Daoy (cell line): ENCODE measurements at regions not wholly inside any gene's neighbourhood (a gene's known extent, or its start where the extent isn't known, plus 50 kb on each side); places are given as distances from the start of the nearest gene placed in this dataset.
"Not testable (repeated sequence)": the region's sequence is repeated elsewhere in the genome, so short reads cannot be mapped to it uniquely, and the experiment has no call there.

ENCODE experiments used
- DNase-seq: peaks from one replicate; pipeline ENCODE4 v3.0.0-alpha.2; 2015; ENCODE audit warnings: low read depth

DNA sequence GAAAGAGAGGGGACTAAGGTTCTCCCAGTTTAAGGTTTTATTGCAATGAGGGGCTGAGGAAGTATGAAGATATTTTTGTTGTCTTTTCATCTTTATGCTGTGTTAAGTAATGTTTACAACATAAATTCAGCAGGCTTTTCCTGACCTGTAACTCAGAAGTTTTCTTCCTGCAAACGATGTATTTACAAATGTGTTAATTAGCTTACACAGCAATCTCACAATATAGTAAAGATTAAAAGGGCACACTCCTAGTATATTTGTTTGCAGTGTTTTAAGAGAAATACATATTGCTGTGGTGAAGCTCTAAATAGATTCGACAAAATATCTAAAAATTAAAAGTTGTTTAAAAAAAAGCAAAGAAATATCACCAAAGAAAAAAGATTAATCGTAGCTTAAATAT, 55.7 kb downstream of the OR11H12 start:
- no peak for DNase-seq

DNA sequence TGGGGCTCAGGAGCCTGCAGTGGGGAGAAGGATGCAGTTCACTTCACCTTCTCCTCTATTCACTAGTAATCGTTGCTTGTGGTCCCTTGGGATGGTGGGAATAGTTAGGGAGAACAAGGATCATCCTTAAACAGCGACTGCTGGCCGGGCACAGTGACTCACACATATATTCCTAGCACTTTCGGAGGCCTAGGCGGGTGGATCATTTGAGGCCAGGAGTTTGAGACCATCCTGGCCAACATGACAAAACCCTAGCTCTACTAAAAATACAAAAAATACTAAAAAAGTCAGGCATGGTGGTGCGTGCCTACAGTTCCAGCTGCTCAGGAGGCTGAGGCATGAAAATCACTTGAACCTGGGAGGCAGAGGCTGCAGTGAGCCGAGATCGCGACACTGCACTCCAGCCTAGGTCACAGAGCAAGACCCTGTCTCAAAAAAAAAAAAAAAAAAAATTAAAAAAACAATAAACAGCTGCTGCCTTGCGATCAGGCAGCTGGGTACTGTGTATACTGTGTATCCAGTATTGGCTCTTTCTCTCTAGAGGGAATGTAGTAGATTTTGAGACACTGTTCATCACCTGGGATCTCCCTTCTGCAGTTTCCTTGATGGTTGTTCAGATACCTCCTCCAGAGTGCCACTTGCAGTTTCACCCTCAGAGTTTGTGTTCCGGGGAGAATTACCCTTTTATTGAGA, 59.1 kb downstream of the OR11H12 start:
- not testable (repeated sequence) for DNase-seq

DNA sequence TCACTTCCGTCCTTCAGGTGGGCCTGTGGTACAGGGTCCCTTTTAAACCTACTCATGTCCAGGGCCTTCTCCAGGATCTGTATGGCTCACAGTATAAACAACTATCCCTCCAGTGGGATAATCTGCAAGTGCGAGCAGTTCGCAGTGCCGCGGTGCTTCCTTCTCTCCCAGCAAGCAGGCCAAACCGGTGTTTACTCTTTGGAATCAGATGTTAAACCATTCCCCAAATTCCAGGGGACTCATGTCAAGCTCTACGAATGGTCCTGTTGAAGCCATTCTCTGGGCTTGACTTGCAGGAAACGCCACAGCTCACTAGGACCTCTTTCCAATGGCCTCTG, 59.6 kb downstream of the OR11H12 start:
- no peak for DNase-seq

DNA sequence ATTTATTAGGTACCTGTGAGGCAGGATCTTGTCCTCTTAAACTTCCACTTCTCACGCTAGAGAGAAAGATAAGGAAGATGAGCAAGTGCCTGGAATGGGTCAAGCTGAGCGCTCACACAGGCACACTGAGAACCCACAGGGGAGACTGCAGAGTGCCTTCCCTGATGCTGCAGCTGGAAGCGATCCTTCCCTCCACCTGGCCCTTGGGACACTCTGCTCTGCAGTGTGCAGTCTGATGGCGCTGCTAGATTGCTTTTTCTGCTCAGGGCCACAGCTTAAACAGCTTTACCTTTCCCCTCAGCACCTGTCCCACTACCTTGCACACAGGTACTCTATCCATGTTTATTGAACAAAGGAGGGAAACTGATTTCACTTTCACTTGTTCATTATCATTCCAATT, 66.9 kb downstream of the OR11H12 start:
- not testable (repeated sequence) for DNase-seq

DNA sequence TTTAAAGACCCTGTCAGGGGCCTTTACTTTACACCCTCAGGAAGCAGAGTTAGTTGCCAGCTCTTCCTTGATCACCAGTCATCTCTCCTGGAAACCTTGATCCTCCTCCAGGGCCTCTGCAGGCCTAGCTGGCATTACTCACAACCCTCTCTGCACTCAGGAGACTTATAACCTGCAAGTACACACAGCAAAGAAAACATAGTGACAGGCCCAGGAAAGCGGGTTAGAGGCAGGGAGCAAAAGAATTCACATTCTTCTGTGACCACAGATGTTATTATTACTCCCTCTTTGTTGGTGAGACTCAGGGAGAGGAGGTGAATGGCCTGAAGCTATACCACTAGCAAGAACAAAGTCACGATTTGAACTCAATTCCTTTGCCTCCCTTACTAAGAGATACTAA, 87.4 kb downstream of the OR11H12 start:
- DNase-seq: peak; percentile 87
